ENCODE measurements at regions not wholly inside any gene's neighbourhood (a gene's known extent, or its start where the extent isn't known, plus 50 kb on each side); places are given as distances from the start of the nearest gene placed in this dataset.

DNA sequence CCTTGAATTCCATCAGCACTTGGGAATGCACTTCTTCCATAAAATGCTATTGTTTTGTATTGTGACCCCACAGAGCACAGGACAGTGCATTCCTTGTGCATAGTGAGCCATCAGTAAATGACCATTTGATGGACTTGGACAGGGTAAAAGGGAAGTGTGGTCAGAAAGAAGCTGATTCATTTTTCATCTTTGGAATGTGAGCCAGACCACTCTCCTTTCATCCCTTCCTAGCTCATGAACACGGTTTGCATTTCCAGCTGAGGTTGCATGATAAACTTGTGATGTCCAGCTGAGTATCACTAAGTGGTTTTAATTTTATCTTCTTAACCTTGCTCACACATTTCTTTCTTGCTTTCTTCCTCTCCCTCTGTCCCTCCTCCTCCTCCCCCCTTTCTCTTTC, 101.3 kb downstream of the NUDT12 start:
- peak; percentile 80 for DNase-seq

GRCh38 chr5:103458497-103459040, 104.0 kb downstream of the NUDT12 start:
- DNase-seq: no peak

GRCh38 chr5:103456476-103456875, 106.1 kb downstream of the NUDT12 start:
- no peak for DNase-seq

DNA sequence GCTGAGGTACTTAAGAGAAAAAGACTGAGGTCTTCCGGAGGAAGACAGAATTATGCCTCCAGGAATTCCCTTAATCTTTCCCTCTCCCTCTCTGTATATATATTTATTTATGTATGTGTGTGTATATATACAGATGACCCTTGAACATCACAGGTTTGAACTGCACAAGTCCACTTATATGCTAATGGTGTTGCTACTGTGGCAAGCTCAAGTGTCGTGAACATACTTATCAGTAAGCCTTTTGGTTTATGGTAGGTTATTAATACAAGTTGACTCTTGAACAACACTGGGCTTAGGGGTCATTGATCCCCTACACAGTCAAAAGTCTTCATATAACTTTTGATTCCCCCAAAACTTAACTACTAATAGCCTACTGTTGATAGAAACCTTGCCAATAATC, 106.8 kb downstream of the NUDT12 start:
- no peak for DNase-seq

- DNase-seq: no peak
Measured at GRCh38 chr5:103454770-103455169, 107.8 kb downstream of the NUDT12 start.

DNA sequence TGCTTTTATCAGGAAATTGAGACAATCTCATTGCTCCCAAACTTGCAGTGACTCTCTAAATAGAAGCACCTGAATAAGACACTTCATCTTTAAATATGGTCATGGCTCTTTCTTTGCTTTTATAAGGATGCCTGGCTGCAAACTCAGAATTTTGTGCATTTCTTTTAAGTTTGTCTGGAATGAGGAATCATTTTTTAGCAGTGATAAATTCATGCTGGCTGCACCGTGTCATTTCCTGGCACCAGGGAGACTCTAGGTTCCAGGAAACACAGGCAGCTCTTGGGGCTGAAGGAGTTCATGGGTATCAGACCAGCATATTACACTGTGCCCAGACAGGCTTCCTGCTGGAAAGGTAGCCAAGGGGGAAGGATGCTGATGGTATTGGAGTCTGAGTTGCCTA, 109.9 kb downstream of the NUDT12 start:
- peak; percentile 22 for DNase-seq

DNA sequence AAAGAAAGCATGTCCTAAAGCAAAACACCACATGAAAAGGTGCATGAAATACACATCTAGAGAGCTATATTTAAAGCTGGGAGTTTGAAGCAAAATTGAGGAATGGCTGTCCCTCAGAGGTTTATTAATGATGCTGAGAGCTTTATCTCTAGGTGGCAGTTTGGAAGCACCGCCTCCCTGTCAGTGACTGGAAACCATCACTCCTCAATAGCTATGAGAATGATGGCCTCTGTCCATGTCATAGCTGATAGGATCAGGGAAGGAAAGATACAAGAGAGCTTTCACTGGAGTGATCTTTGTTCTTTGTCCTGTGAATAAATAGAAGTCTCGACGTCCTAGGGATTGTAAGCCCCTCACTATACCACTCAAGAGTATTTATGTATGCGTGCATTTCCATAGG, 110.5 kb downstream of the NUDT12 start:
- no peak for DNase-seq

- no peak for DNase-seq
Measured at GRCh38 chr5:103451261-103451660, 111.3 kb downstream of the NUDT12 start.

- DNase-seq: peak; percentile 82
Measured at GRCh38 chr5:103450333-103451061, 112.1 kb downstream of the NUDT12 start.

DNA sequence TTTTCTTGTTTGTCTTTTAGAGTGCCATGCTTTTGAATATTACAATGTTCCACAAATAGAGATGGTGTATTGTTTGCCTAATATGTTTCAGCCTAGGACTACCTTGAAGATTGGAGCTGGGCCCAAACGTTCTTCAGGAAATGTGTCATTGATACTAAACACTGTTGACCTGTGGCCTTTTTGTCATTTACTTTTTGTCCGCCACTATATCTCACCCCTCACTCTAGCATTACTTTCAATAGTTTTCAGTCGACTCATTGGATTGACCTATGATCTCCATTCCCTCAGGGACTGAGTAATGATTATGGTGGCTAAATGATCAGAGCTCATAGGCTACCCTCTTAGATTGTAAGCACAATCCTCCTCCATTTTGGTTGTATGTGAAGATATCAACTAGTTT, 115.8 kb downstream of the NUDT12 start:
- no peak for DNase-seq

DNA sequence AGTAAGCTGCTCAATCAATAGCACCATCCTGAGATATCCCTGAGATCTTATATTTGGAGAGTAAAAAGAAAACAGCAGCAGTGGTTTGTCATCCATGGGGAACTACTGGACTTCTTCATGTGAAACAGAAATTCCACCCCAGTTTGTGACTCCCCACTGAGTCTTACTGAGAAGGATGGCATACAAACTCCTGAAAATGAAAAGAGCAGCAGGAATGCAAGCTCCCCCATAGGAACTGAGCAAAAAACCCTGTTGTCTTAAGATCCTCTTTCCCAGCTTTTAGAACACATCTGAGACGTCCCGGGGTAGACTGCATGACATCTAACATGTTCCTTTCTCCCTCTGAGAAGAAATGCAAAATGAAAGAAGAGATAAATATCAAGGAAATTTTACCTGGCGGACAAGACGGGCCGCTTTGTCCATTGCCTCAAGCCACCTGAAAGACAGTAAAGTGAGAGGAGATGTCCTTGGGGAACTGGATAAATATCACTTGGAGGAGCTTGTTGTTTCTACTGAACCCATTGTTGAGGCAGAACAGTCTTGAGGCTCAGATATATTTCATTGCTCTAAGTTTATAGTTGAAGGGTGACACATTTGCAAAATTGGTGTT, 117.1 kb downstream of the NUDT12 start:
- DNase-seq: no peak

GRCh38 chr5:103444333-103445038, 118.1 kb downstream of the NUDT12 start:
- no peak for DNase-seq

DNA sequence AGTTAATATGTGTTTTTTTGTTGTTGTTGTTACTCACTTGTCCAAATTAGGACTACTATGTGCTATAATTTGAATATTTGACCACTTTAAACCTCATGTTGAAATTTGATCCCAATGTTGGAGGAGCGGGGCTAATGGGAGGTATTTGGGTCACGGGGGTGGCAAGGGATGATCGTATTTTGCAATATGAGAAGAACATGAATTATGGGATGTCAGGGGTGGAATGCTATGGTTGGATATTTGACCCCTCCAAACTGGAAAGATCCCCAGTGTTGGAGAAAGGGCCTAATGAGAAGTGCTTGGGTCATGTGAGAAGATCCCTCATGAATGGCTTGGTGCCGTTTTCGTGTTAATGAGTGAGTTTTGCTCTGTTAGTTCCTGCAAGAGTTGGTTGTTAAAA, 119.8 kb downstream of the NUDT12 start:
- no peak for DNase-seq

GRCh38 chr5:103441523-103441922, 121.1 kb downstream of the NUDT12 start:
- DNase-seq: no peak

DNA sequence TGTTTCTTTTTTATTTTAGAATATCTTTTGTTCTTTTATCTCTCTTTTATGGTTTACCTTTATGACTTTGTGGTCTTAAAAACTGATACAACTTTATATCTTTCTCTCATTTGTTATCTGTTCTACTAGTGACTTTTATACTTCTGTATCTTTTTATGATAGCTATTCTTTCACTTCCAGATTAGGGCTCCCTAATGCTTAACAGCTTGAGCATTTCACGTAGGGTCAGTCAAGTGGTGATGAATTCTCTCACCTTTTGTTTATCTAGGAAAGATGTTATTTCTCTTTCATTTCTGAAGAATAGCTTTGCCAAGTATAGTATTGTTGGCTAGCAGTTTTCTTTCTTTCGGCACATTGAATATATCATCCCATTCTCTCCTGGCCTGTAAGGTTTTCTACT, 123.6 kb downstream of the NUDT12 start:
- DNase-seq: no peak

DNA sequence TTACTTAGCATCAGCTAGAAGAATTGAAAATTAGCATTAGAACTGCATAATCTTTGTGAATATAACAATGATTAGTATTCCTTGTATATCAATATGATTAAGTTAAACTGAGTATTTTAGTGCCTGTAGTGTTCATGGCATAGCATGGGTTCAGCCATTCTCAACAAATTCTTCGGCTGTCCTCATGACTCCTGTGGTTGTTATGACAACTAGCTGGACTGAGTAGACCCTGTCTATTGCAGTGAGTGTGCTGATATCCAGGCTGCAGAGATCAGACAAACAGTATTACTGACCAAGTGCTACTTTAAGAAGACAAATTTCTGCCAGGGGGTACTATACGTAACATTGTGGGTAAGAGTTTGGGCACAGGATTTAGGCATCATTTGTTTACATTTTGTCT, 125.9 kb downstream of the NUDT12 start:
- no peak for DNase-seq

- no peak for DNase-seq
Measured at GRCh38 chr5:103436112-103436511, 126.5 kb downstream of the NUDT12 start.

- DNase-seq: no peak
Measured at GRCh38 chr5:103435136-103435889, 127.3 kb downstream of the NUDT12 start.

DNA sequence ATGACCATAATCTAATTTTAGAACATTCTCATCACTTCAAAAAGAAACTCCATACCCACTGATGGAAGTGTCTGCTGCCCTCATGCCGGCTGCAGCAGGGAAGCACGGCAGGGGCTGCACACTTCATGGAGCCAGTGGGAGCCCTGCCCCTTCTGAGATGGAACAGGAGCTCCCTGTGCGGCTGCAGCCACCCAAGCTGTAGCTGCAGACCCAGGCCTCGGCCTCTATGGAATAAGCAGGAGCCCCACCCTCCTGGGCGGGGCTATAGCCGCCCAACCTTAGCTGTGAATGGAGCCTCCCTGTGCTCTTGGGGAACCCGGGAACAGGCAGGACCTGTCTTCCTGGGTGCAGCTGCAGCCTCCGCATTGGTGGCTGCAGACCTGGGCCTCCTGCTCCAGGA, 128.5 kb downstream of the NUDT12 start:
- no peak for DNase-seq

DNA sequence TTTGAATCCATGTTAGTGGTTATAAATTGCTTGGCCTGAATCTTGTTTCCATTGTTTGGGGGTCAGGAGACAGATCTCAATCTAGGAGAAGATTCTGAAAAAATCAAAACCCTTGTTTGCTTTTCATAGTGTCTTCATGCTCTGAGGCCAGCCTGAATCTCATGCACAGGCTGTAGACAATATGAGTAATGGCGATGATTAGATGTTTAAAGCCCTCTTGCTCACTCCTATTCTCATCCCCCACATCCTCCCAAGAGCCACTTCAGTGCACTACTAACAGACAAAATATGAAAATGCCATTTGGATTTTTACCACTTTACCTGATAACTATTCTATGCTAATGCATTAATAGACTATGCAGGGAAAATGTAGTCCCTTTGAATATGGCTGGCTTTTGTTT, 129.4 kb downstream of the NUDT12 start:
- DNase-seq: peak; percentile 59

- DNase-seq: no peak
Measured at GRCh38 chr5:103428923-103429322, 133.7 kb downstream of the NUDT12 start.

GRCh38 chr5:103428411-103428871, 134.1 kb downstream of the NUDT12 start:
- no peak for DNase-seq

DNA sequence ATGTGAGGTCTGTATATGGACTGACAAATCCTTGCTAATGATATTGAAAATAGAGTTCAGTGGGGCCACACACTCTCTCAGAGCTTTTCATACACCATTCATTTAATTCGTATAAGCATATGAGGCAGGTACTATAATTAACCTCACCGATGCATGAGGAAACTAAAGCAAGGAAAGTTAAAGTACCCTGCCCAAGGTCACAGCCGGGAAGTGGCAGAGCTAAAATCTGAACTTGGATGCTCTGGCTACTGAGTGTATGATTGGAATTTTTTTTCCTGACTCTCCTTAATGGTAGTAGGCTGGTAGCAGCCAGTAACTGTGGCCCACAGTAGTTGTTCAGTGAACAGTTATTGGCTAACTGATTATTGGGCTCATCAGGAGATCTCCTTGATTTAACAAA, 135.3 kb downstream of the NUDT12 start:
- DNase-seq: no peak
